IMR-90 (cell line): ENCODE measurements at regions not wholly inside any gene's neighbourhood (a gene's known extent, or its start where the extent isn't known, plus 50 kb on each side); places are given as distances from the start of the nearest gene placed in this dataset.

Source experiments
- ATAC-seq: fragments of 200-7000 bp; cut with Tn5 transposase; 2 replicates; pipeline ENCODE4 v1.9.1; 2020; ENCODE audit warnings: low read depth, mild to moderate bottlenecking, moderate library complexity
- BruUV-seq: library from RNA; stranded (reverse); fragments of 400-500 nt; replicated peaks from 2 replicates; lab custom pipeline; 2021; lab: Mats Ljungman, UMichigan
- CTCF ChIA-PET: fragments of 300-600 bp; formaldehyde crosslinking; extraction: SDS; loops from one replicate; lab custom pipeline; 2021; ENCODE audit warnings: antibody characterized with exemption; lab: Yijun Ruan, JAX
- POLR2A ChIA-PET: fragments of 300-600 bp; sonication (Branson Sonifier 250); formaldehyde crosslinking; loops from one replicate; lab custom pipeline; 2022; ENCODE audit warnings: antibody characterized with exemption; ENCODE audit not compliant: unreplicated experiment; lab: Charles Lee
- DNase-seq: peaks from one replicate; pipeline ENCODE4 v3.0.0; 2013
- H2AFZ ChIP-seq: replicated peaks from 2 replicates; pipeline ENCODE3; 2013; ENCODE audit warnings: low read length, mild to moderate bottlenecking; ENCODE audit not compliant: poor library complexity
- H2AK5ac ChIP-seq: 2 replicates; pipeline ENCODE4 v1.6.1; 2013; ENCODE audit warnings: low read depth, low read length, inconsistent platforms
- H2AK9ac ChIP-seq: replicated peaks from 2 replicates; pipeline ENCODE3; 2013; ENCODE audit warnings: mild to moderate bottlenecking, low read depth, low read length, moderate library complexity; ENCODE audit not compliant: poor library complexity
- H2BK120ac ChIP-seq: 2 replicates; pipeline ENCODE4 v1.6.1; 2013; ENCODE audit warnings: low read depth, low read length, inconsistent platforms
- H2BK15ac ChIP-seq: 3 replicates; pipeline ENCODE4 v1.6.1; 2013; ENCODE audit warnings: low read depth, low read length, inconsistent platforms
- H2BK20ac ChIP-seq: 2 replicates; pipeline ENCODE4 v1.6.1; 2013; ENCODE audit warnings: low read depth, mild to moderate bottlenecking, inconsistent platforms, low read length, moderate library complexity
- H2BK5ac ChIP-seq: 2 replicates; pipeline ENCODE4 v1.6.1; 2013; ENCODE audit warnings: mild to moderate bottlenecking, low read depth, low read length, inconsistent platforms; ENCODE audit not compliant: poor library complexity, severe bottlenecking
- H3K14ac ChIP-seq: replicated peaks from 2 replicates; pipeline ENCODE4 v1.6.1; 2013; ENCODE audit warnings: low read depth, low read length, inconsistent platforms
- H3K18ac ChIP-seq: 2 replicates; pipeline ENCODE4 v1.6.1; 2013; ENCODE audit warnings: low read depth, low read length, control low read depth
- H3K23ac ChIP-seq: 2 replicates; pipeline ENCODE4 v1.6.1; 2013; ENCODE audit warnings: low read depth, low read length, inconsistent platforms
- H3K27ac ChIP-seq: 2 replicates; pipeline ENCODE4 v1.5.1; 2013; ENCODE audit warnings: mild to moderate bottlenecking, control low read depth, low read length; ENCODE audit not compliant: insufficient read depth
- H3K27me3 ChIP-seq: 2 replicates; pipeline ENCODE4 v1.6.1; 2013; ENCODE audit warnings: low read length; ENCODE audit not compliant: control insufficient read depth, insufficient read depth
- H3K36me3 ChIP-seq: 2 replicates; pipeline ENCODE4 v1.6.1; 2013; ENCODE audit warnings: low read length, mixed read lengths; ENCODE audit not compliant: control insufficient read depth, insufficient read depth
- H3K4ac ChIP-seq: 2 replicates; pipeline ENCODE4 v1.6.1; 2013; ENCODE audit warnings: low read depth, low read length, inconsistent platforms
- H3K4me1 ChIP-seq: 2 replicates; pipeline ENCODE4 v1.6.1; 2013; ENCODE audit warnings: low read length, mixed read lengths; ENCODE audit not compliant: control insufficient read depth, insufficient read depth
- H3K4me2 ChIP-seq: 2 replicates; pipeline ENCODE4 v1.6.1; 2013; ENCODE audit warnings: low read depth, mild to moderate bottlenecking, control low read depth, low read length, moderate library complexity
- H3K4me3 ChIP-seq: 2 replicates; pipeline ENCODE4 v1.5.1; 2013; ENCODE audit warnings: low read depth, mild to moderate bottlenecking, control low read depth, low read length, moderate library complexity; ENCODE audit not compliant: insufficient read depth
- H3K56ac ChIP-seq: 2 replicates; pipeline ENCODE4 v1.6.1; 2013; ENCODE audit warnings: low read length, inconsistent platforms; ENCODE audit not compliant: insufficient read depth; ENCODE audit errors: extremely low read depth
- H3K79me1 ChIP-seq, 2 experiments: 2 replicates each; pipeline ENCODE4 v1.6.1; 2013; ENCODE audit warnings: low read length in 2 of 2, inconsistent platforms in 1 of 2, low read depth in 1 of 2
- H3K9ac ChIP-seq: 2 replicates; pipeline ENCODE4 v1.6.1; 2013; ENCODE audit warnings: low read depth, low read length, control low read depth
- H3K9me1 ChIP-seq: 2 replicates; pipeline ENCODE4 v1.6.1; 2013; ENCODE audit warnings: low read length, inconsistent platforms; ENCODE audit not compliant: insufficient read depth
- H3K9me3 ChIP-seq: 2 replicates; pipeline ENCODE4 v1.6.1; 2013; ENCODE audit warnings: low read length; ENCODE audit not compliant: control insufficient read depth, insufficient read depth
- H4K20me1 ChIP-seq: 2 replicates; pipeline ENCODE4 v1.6.1; 2013; ENCODE audit warnings: low read length, inconsistent platforms; ENCODE audit not compliant: insufficient read depth
- H4K5ac ChIP-seq: 2 replicates; pipeline ENCODE4 v1.6.1; 2013; ENCODE audit warnings: mild to moderate bottlenecking, low read depth, low read length, control low read depth
- H4K8ac ChIP-seq, 2 experiments: 2 replicates each; pipeline ENCODE4 v1.6.1; 2013; ENCODE audit warnings: low read depth in 2 of 2, low read length in 2 of 2, control low read depth in 1 of 2, inconsistent platforms in 1 of 2
- H4K91ac ChIP-seq: 2 replicates; pipeline ENCODE4 v1.6.1; 2013; ENCODE audit warnings: low read depth, low read length, inconsistent platforms; ENCODE audit not compliant: insufficient read depth
- RAD21 ChIP-seq: IDR thresholded peaks from 2 replicates; pipeline ENCODE4 v1.6.1; 2012; ENCODE audit warnings: low read length, improper control_type of control experiment
- RCOR1 ChIP-seq: IDR thresholded peaks from 2 replicates; pipeline ENCODE4 v1.6.1; 2012; ENCODE audit warnings: mild to moderate bottlenecking, low read length, improper control_type of control experiment; ENCODE audit not compliant: insufficient replicate concordance
- WGBS, 2 experiments: methylation state at CpG; one replicate each; pipeline versions ENCODE4 v1.1.5 to v1.1.7; 2013; ENCODE audit warnings: missing lambda C conversion rate in 2 of 2; ENCODE audit not compliant: insufficient read length in 1 of 2; ENCODE audit errors: extremely low coverage in 2 of 2; 5-methylcytosine and 5-hydroxymethylcytosine counted together
- dilution Hi-C: fragments of 300-500 bp; cut with HindIII; formaldehyde crosslinking; loops from one replicate; pipeline ENCODE4 v1.14.3; 2018; ENCODE audit warnings: low sequenced_read_pairs; ENCODE audit not compliant: unreplicated experiment
- in situ Hi-C: fragments of 300-500 bp; cut with MboI; formaldehyde crosslinking; loops from 3 replicates; pipeline ENCODE4 v1.14.3; 2019; ENCODE audit warnings: low sequenced_read_pairs, inconsistent platforms, mixed read lengths
- intact Hi-C: fragments of 100-400 bp; cut with micrococcal nuclease; formaldehyde crosslinking; loops from 2 replicates; pipeline ENCODE4 v1.10.0; 2022

- Histone ChIP-seq H4K5ac (no peak overlapping the region), H3K27ac (no peak overlapping the region), H4K91ac (no peak overlapping the region), H3K27me3 (peaks cover 39% of the 10 kb centered on the region), H4K8ac (no peak overlapping the region), H3K4me3 (no peak overlapping the region), H3K14ac (no peak overlapping the region), H3K9me3 (no peaks in the 10 kb centered on the region), H3K18ac (no peak overlapping the region), H2BK5ac (no peak overlapping the region), H3K56ac (no peak overlapping the region), H3K4me2 (no peak overlapping the region), H2BK15ac (no peak overlapping the region), H2BK120ac (no peak overlapping the region), H2AK9ac (no peak overlapping the region), H3K9me1 (no peaks in the 10 kb centered on the region), H2BK20ac (no peak overlapping the region), H3K4me1 (no peaks in the 10 kb centered on the region; the same call in 1 of the 2 replicates), H3K4ac (no peak overlapping the region), H3K79me1 (no peaks in the 10 kb centered on the region), H3K36me3 (no peaks in the 10 kb centered on the region), H2AFZ (no peak overlapping the region), H2AK5ac (no peak overlapping the region), H3K23ac (no peak overlapping the region), H3K9ac (no peak overlapping the region), H4K20me1 (no peaks in the 10 kb centered on the region)
- TF ChIP-seq RCOR1 (no peak), RAD21 (no peak)
- intact Hi-C loops (no loop called here), dilution Hi-C loops (no loop called here), in situ Hi-C loops (no loop called here)
- DNase-seq (no peak), ATAC-seq (no peak)
- BruUV-seq, result no TSS peak
- CTCF ChIA-PET, result no interaction called here
- WGBS, 2 experiments, result no CpG with 5 or more reads among the region's 3 CpGs
- POLR2A ChIA-PET, result no interaction called here
Measured at GRCh38 chr1:229065613-229066012, 205.3 kb upstream of the RAB4A start.
